Astrocyte of the spinal cord (primary cell): ENCODE measurements at regions not wholly inside any gene's neighbourhood (a gene's known extent, or its start where the extent isn't known, plus 50 kb on each side); places are given as distances from the start of the nearest gene placed in this dataset.

Experiments
- DNase-seq: peaks from one replicate; pipeline ENCODE4 v3.0.0; 2011; ENCODE audit warnings: low read depth, low spot score
- H3K4me3 ChIP-seq: 2 replicates; pipeline ENCODE4 v1.5.1; 2011; ENCODE audit warnings: low read depth, mild to moderate bottlenecking, low read length, moderate library complexity
- in situ Hi-C: cut with HindIII; loops from 2 replicates; pipeline ENCODE4 v1.10.0; 2017; ENCODE audit warnings: low sequenced_read_pairs
- TF ChIP-seq, protein P1 (sequence below): IDR thresholded peaks from 2 replicates; pipeline ENCODE4 v1.5.1; 2012; ENCODE audit warnings: low read depth, mild to moderate bottlenecking, low read length, inconsistent platforms

DNA sequence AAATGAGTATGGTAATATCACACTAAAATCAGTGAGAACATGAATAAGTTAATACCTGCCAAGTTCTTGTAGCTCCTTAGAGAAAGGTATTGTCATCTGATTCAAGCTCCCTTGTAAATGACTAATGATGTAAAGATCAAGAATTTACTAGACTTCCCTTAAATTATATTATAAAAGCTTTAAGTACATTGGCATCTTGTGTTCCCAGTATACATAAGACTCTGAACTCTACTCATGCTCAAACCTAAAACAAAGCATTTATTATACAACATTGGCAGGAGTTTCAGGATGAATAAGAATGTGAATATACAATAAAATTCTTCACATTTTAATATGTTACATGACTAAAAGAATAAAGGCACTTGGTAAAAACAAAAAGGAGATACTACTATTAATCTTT, 126.8 kb upstream of the UNC5C start:
- no peak overlapping the region for H3K4me3 ChIP-seq
- TF ChIP-seq, protein P1, sequence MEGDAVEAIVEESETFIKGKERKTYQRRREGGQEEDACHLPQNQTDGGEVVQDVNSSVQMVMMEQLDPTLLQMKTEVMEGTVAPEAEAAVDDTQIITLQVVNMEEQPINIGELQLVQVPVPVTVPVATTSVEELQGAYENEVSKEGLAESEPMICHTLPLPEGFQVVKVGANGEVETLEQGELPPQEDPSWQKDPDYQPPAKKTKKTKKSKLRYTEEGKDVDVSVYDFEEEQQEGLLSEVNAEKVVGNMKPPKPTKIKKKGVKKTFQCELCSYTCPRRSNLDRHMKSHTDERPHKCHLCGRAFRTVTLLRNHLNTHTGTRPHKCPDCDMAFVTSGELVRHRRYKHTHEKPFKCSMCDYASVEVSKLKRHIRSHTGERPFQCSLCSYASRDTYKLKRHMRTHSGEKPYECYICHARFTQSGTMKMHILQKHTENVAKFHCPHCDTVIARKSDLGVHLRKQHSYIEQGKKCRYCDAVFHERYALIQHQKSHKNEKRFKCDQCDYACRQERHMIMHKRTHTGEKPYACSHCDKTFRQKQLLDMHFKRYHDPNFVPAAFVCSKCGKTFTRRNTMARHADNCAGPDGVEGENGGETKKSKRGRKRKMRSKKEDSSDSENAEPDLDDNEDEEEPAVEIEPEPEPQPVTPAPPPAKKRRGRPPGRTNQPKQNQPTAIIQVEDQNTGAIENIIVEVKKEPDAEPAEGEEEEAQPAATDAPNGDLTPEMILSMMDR = no peak
- in situ Hi-C loops = no loop called here
- DNase-seq = no peak

GRCh38 chr4:95674521-95674981, 125.8 kb upstream of the UNC5C start:
- no peak overlapping the region for H3K4me3 ChIP-seq
- in situ Hi-C loops = no loop called here
- TF ChIP-seq, protein P1 = no peak
- no peak for DNase-seq

DNA sequence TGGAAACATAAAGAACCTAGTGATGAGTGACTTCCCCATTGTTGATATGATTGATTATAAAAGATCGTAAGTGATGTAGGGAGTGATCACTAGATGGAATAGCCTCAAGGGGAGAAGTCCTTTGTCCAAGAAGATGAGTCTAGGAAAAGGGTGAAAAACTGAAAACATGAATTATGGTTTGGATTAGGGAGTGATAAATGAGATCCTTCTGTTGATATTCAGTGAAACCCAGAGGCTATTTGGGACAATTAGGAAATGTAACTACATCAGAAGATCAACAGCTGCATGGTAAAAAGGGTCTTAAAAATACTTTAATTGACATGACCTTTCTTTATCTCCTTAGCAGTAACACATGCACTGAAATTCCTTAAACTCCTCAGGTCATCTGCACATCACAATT, 124.0 kb upstream of the UNC5C start:
- no peak overlapping the region for H3K4me3 ChIP-seq
- DNase-seq = no peak
- in situ Hi-C loops = no loop called here
- TF ChIP-seq, protein P1 = no peak

DNA sequence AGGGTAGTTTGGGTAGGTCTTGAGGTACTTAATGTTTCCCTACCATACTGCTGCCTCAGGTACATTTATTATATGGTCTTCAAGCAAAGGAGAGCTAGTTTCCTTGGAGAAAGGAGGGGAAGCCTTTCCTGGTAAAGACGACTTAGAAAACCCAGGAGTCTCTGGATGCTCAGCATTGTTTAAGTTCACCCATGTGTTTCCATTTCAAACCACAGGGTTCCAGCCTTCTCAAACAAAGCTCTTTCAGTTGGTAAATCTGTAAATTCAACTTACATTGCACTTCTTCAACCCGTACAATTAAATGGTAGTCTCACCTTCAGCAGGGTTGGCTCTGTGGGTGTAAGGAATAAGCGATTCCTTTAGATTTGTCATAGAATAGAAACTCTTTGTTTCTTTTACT, 111.9 kb upstream of the UNC5C start:
- in situ Hi-C loops = no loop called here
- no peak for DNase-seq
- TF ChIP-seq, protein P1 = no peak
- no peak overlapping the region for H3K4me3 ChIP-seq

DNA sequence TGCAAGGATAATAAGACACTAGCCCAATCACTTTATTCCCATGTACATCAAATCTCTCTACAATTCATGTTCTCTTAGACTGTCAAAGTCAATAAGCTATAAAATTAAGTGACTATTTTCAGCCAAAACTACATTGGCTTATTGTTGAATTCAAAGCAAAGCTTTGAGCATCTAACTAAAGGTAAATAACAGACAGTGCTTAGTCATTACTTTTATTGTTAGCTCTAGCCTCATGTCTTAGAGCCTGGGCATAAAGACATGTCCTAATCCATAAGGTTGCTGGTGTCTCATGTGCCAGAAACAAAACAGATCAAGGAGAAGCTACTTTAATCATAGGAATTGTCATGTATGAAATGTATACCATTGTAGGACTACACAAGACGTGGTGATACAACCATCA, 103.1 kb upstream of the UNC5C start:
- TF ChIP-seq, protein P1 = no peak
- in situ Hi-C loops = no loop called here
- no peak overlapping the region for H3K4me3 ChIP-seq
- no peak for DNase-seq

DNA sequence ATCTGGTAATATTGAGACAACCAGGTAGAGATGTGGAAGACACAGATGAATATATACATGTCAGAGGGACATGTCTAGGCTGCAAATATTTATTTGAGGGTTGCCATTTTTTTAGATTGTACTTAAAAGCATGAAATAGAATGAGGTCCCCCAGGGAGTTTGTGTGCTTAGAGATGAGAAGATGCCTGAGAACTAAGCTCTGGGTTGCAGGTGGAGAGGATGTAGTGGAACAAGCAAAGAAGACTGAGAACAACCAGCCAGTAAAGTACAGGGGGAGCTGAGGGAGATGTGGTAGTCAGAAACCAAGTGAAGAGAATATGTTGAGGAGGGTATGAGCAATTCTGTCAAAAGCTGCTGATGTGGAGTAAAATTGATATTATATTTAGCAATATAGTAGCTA, 95.6 kb upstream of the UNC5C start:
- in situ Hi-C loops = no loop called here
- TF ChIP-seq, protein P1 = no peak
- no peak overlapping the region for H3K4me3 ChIP-seq
- no peak for DNase-seq

DNA sequence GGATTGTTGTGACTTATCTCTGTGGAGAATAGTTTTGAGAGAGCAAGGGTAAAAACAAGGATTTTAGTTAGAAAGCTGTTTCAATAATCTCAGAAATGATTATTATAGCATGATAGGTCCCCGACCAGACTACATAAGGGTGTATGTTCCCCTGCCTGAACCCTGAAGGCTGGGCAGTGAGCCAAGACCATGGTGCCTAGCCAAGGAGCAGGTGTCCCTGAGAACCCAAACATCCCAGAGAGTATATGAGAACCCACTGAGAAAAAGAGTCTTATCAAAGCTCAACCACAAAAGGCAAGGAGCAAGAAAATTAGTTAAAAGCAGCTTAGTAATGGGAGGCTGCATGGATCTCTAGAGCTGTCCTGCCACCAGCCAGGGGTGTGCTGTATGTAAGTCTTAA, 94.9 kb upstream of the UNC5C start:
- no peak overlapping the region for H3K4me3 ChIP-seq
- no peak for DNase-seq
- TF ChIP-seq, protein P1 = no peak
- in situ Hi-C loops = no loop called here
